Glutamatergic neuron (in vitro differentiated cells): ENCODE measurements at regions not wholly inside any gene's neighbourhood (a gene's known extent, or its start where the extent isn't known, plus 50 kb on each side); places are given as distances from the start of the nearest gene placed in this dataset.
"Not testable (repeated sequence)": the region's sequence is repeated elsewhere in the genome, so short reads cannot be mapped to it uniquely, and the experiment has no call there.

Experiments used
- DNase-seq: peaks from one replicate; pipeline ENCODE4 v3.0.0; 2022
- H3K27ac Mint-ChIP-seq: one replicate; pipeline ENCODE4 v1.8.0; 2020; ENCODE audit warnings: mild to moderate bottlenecking, mixed read lengths, inconsistent platforms; ENCODE audit not compliant: unreplicated experiment
- H3K27me3 Mint-ChIP-seq: one replicate; pipeline ENCODE4 v1.8.0; 2020; ENCODE audit warnings: mild to moderate bottlenecking, moderate library complexity, mixed read lengths, inconsistent platforms; ENCODE audit not compliant: unreplicated experiment
- H3K36me3 Mint-ChIP-seq: one replicate; pipeline ENCODE4 v1.8.0; 2020; ENCODE audit warnings: mild to moderate bottlenecking, mixed read lengths, inconsistent platforms; ENCODE audit not compliant: unreplicated experiment
- H3K4me1 Mint-ChIP-seq: one replicate; pipeline ENCODE4 v1.8.0; 2020; ENCODE audit warnings: mild to moderate bottlenecking, low read depth, mixed read lengths, inconsistent platforms; ENCODE audit not compliant: unreplicated experiment
- H3K4me3 Mint-ChIP-seq: one replicate; pipeline ENCODE4 v1.8.0; 2020; ENCODE audit warnings: mild to moderate bottlenecking, mixed read lengths, inconsistent platforms; ENCODE audit not compliant: unreplicated experiment
- H3K9me3 Mint-ChIP-seq: one replicate; pipeline ENCODE4 v1.8.0; 2020; ENCODE audit warnings: mild to moderate bottlenecking, moderate library complexity, mixed read lengths, inconsistent platforms; ENCODE audit not compliant: unreplicated experiment
- CTCF ChIP-seq: fragments of 200-600 bp; sonication (generic); IDR thresholded peaks from one replicate; pipeline ENCODE4 v1.5.0; 2021; ENCODE audit not compliant: partially characterized antibody, unreplicated experiment

GRCh38 chr14:25303934-25304333, 254.0 kb upstream of the STXBP6 start:
- TF ChIP-seq CTCF, result no peak
- H3K4me3 Mint-ChIP-seq, result no peak overlapping the region
- no peaks in the 10 kb centered on the region for H3K36me3 Mint-ChIP-seq
- DNase-seq, result no peak
- peaks cover 1% of the 10 kb centered on the region for H3K9me3 Mint-ChIP-seq
- no peaks in the 10 kb centered on the region for H3K27me3 Mint-ChIP-seq
- no peaks in the 10 kb centered on the region for H3K4me1 Mint-ChIP-seq
- H3K27ac Mint-ChIP-seq, result no peak overlapping the region

GRCh38 chr14:25298238-25298637, 248.3 kb upstream of the STXBP6 start:
- TF ChIP-seq CTCF, result no peak
- Mint-ChIP-seq H3K36me3 (no peaks in the 10 kb centered on the region), H3K27ac (no peak overlapping the region), H3K4me3 (no peak overlapping the region), H3K4me1 (no peaks in the 10 kb centered on the region), H3K27me3 (no peaks in the 10 kb centered on the region), H3K9me3 (peaks cover 1% of the 10 kb centered on the region)
- no peak for DNase-seq

GRCh38 chr14:25290154-25290553, 240.2 kb upstream of the STXBP6 start:
- H3K9me3 Mint-ChIP-seq, H3K27ac Mint-ChIP-seq, H3K27me3 Mint-ChIP-seq, H3K4me3 Mint-ChIP-seq, DNase-seq, H3K36me3 Mint-ChIP-seq, H3K4me1 Mint-ChIP-seq: not testable (repeated sequence)

DNA sequence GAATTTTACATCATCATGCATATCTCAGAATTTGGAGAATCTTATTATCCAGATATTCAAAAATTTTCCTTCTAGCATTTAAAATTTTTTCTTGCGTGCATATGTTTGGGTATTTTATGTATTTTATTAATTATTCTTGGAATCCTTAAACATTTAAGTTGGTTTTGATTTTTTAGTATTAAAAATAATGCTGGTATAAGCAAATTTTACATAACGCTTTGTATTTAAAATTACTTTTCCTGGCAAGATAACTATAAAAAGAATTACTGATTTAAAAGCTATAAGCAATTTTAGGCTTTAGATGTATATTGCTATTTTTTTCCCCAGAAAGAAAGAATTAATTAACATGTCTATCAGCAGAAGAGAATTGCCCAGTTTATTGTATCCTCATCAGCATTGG, 224.6 kb upstream of the STXBP6 start:
- peaks cover 8% of the 10 kb centered on the region for H3K36me3 Mint-ChIP-seq
- no peak overlapping the region for H3K4me3 Mint-ChIP-seq
- H3K27me3 Mint-ChIP-seq, result no peaks in the 10 kb centered on the region
- TF ChIP-seq CTCF, result no peak
- no peak for DNase-seq
- H3K4me1 Mint-ChIP-seq, result peaks cover 8% of the 10 kb centered on the region
- H3K9me3 Mint-ChIP-seq, result peaks cover 5% of the 10 kb centered on the region
- no peak overlapping the region for H3K27ac Mint-ChIP-seq

- no peaks in the 10 kb centered on the region for H3K4me1 Mint-ChIP-seq
- no peak for DNase-seq
- peaks cover 2% of the 10 kb centered on the region for H3K9me3 Mint-ChIP-seq
- no peak overlapping the region for H3K27ac Mint-ChIP-seq
- H3K36me3 Mint-ChIP-seq, result peaks cover 13% of the 10 kb centered on the region
- H3K27me3 Mint-ChIP-seq, result peaks cover 2% of the 10 kb centered on the region
- TF ChIP-seq CTCF, result no peak
- H3K4me3 Mint-ChIP-seq, result no peak overlapping the region
Observed at GRCh38 chr14:25267186-25267585, 217.2 kb upstream of the STXBP6 start.

DNA sequence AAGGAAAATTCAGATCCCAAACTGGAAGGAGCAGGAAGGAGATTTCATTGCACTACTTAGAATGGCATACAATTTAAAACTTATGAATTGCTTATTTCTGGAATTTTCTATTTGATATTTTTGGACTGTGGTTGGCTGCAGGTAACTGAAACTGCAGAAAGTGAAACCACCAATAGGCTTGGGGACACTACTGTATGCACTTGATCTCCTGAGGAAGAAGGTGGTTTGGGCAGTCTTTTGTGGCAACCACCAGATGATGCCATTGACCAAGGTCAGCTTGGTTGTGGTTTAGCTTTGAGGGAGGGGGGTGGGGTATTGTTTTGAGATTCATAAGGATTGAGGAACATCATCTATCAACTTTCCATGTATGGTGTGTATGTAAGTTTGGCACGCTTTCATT, 209.5 kb upstream of the STXBP6 start:
- TF ChIP-seq CTCF, result no peak
- Mint-ChIP-seq H3K4me3 (no peak overlapping the region), H3K36me3 (no peaks in the 10 kb centered on the region), H3K9me3 (no peaks in the 10 kb centered on the region), H3K27me3 (peaks cover 2% of the 10 kb centered on the region), H3K4me1 (no peaks in the 10 kb centered on the region), H3K27ac (no peak overlapping the region)
- DNase-seq, result no peak
